Testis (tissue), 2 donors: ENCODE measurements at regions not wholly inside any gene's neighbourhood (a gene's known extent, or its start where the extent isn't known, plus 50 kb on each side); places are given as distances from the start of the nearest gene placed in this dataset.

Experiments
- CTCF ChIP-seq, 3 experiments: fragments of 450-650 bp in 2 of 3; fragments of 200-600 bp in 1 of 3; sonication (generic) in 1 of 3; IDR thresholded peaks; one replicate each; pipeline ENCODE4 v1.5.1; 2016 to 2019; ENCODE audit warnings: antibody characterized with exemption in 3 of 3, mild to moderate bottlenecking in 2 of 3, moderate library complexity in 1 of 3
- POLR2A ChIP-seq: fragments of 450-650 bp; IDR thresholded peaks from one replicate; pipeline ENCODE4 v1.6.1; 2017; ENCODE audit warnings: antibody characterized with exemption, mild to moderate bottlenecking, moderate library complexity

GRCh38 chr14:101330416-101331140 lies 230.7 kb upstream of the DIO3 start:
- TF ChIP-seq CTCF (IDR thresholded peaks at IDR 0.05) (no peak), POLR2A (no peak)
